Keratinocyte (primary cell): ENCODE measurements at regions not wholly inside any gene's neighbourhood (a gene's known extent, or its start where the extent isn't known, plus 50 kb on each side); places are given as distances from the start of the nearest gene placed in this dataset.

Experiments used
- DNase-seq: peaks from one replicate; pipeline ENCODE4 v3.0.0-alpha.2; 2011; ENCODE audit warnings: low read depth, missing footprints, low spot score
- FAIRE-seq: peaks from 2 replicates; lab custom pipeline; 2011; peaks lifted over from hg19 to GRCh38; lab: Jason Lieb, UNC
- H2AFZ ChIP-seq: 2 replicates; pipeline ENCODE4 v1.6.0; 2012; ENCODE audit warnings: low read length, control low read depth, inconsistent platforms; ENCODE audit not compliant: control insufficient read depth
- H3K27ac ChIP-seq: 2 replicates; pipeline ENCODE4 v1.5.1; 2011; ENCODE audit warnings: low read length; ENCODE audit not compliant: control insufficient read depth, insufficient read depth
- H3K27me3 ChIP-seq: 3 replicates; pipeline ENCODE4 v1.6.0; 2011; ENCODE audit warnings: low read length; ENCODE audit not compliant: control insufficient read depth, insufficient read depth; ENCODE audit errors: extremely low read depth
- H3K36me3 ChIP-seq, 2 experiments: 2 replicates in 1 of 2; 3 replicates in 1 of 2; pipeline ENCODE4 v1.5.1; 2011; ENCODE audit warnings: low read length in 2 of 2, mild to moderate bottlenecking in 1 of 2; ENCODE audit not compliant: control insufficient read depth in 2 of 2, insufficient read depth in 2 of 2; ENCODE audit errors: extremely low read depth in 1 of 2
- H3K4me1 ChIP-seq: 3 replicates; pipeline ENCODE4 v1.5.1; 2011; ENCODE audit warnings: low read length; ENCODE audit not compliant: control insufficient read depth, insufficient read depth; ENCODE audit errors: extremely low read depth
- H3K4me2 ChIP-seq: 3 replicates; pipeline ENCODE4 v1.6.0; 2011; ENCODE audit warnings: low read depth, low read length; ENCODE audit not compliant: control insufficient read depth, insufficient read depth; ENCODE audit errors: extremely low read depth
- H3K4me3 ChIP-seq, 3 experiments: fragments of 200-600 bp in 1 of 3; sonication (generic) in 1 of 3; 2 replicates in 2 of 3; 3 replicates in 1 of 3; pipeline ENCODE4 v1.5.1; 2011 to 2016; ENCODE audit warnings: low read length in 3 of 3, mild to moderate bottlenecking in 3 of 3, control low read depth in 2 of 3, inconsistent platforms in 1 of 3, low read depth in 1 of 3, mixed read lengths in 1 of 3, mixed run types in 1 of 3, moderate library complexity in 1 of 3; ENCODE audit not compliant: control insufficient read depth in 2 of 3, insufficient read depth in 2 of 3; ENCODE audit errors: extremely low read depth in 1 of 3
- H3K79me2 ChIP-seq: 2 replicates; pipeline ENCODE4 v1.6.0; 2012; ENCODE audit warnings: low read length; ENCODE audit not compliant: control insufficient read depth, insufficient read depth
- H3K9ac ChIP-seq: 3 replicates; pipeline ENCODE4 v1.6.0; 2011; ENCODE audit warnings: low read length; ENCODE audit not compliant: control insufficient read depth, insufficient read depth; ENCODE audit errors: extremely low read depth
- H3K9me1 ChIP-seq: 3 replicates; pipeline ENCODE4 v1.6.0; 2011; ENCODE audit warnings: low read length; ENCODE audit not compliant: control insufficient read depth, insufficient read depth; ENCODE audit errors: extremely low read depth
- H3K9me3 ChIP-seq: 2 replicates; pipeline ENCODE4 v1.5.1; 2012; ENCODE audit warnings: low read depth, low read length; ENCODE audit not compliant: control insufficient read depth
- H4K20me1 ChIP-seq: 3 replicates; pipeline ENCODE4 v1.6.0; 2011; ENCODE audit warnings: low read length; ENCODE audit not compliant: control insufficient read depth, insufficient read depth; ENCODE audit errors: extremely low read depth
- CTCF ChIP-seq, 3 experiments: IDR thresholded peaks in 1 of 3; conservative IDR thresholded peaks in 1 of 3; optimal IDR thresholded peaks in 1 of 3; 2 replicates in 2 of 3; 3 replicates in 1 of 3; pipeline versions ENCODE3 to v1.5.1; 2011; ENCODE audit warnings: low read length in 3 of 3, mild to moderate bottlenecking in 3 of 3, moderate library complexity in 2 of 3, control low read depth in 1 of 3, inconsistent platforms in 1 of 3; ENCODE audit not compliant: insufficient read depth in 2 of 3; ENCODE audit errors: extremely low read depth in 1 of 3
- EZH2 ChIP-seq: IDR thresholded peaks from one replicate; pipeline ENCODE4 v1.6.1; 2012; ENCODE audit warnings: inconsistent platforms, mild to moderate bottlenecking, low read length, moderate library complexity
- dilution Hi-C: fragments of 300-500 bp; cut with MboI; formaldehyde crosslinking; loops from one replicate; pipeline ENCODE4 v1.7.0; 2020; ENCODE audit warnings: low sequenced_read_pairs; ENCODE audit not compliant: extremely low pct_ligation_motif_present

GRCh38 chr18:73979742-73980141, 167.9 kb downstream of the FBXO15 start:
- no peaks in the 10 kb centered on the region for H3K27me3 ChIP-seq
- no peaks in the 10 kb centered on the region for H4K20me1 ChIP-seq
- H3K9ac ChIP-seq, result no peak overlapping the region
- no peaks in the 10 kb centered on the region for H3K9me3 ChIP-seq
- no peaks in the 10 kb centered on the region for H3K9me1 ChIP-seq
- FAIRE-seq (no peak), DNase-seq (no peak)
- H3K36me3 ChIP-seq, result no peaks in the 10 kb centered on the region
- no peak overlapping the region for H3K4me2 ChIP-seq
- dilution Hi-C loops, result no loop called here
- no peaks in the 10 kb centered on the region for H3K79me2 ChIP-seq
- no peak overlapping the region for H2AFZ ChIP-seq
- H3K4me1 ChIP-seq, result no peaks in the 10 kb centered on the region
- no peak overlapping the region for H3K27ac ChIP-seq
- TF ChIP-seq CTCF (optimal IDR thresholded peaks at IDR 0.05 in 1 of 3, IDR thresholded peaks at IDR 0.05 in 1 of 3, conservative IDR thresholded peaks at IDR 0.05 in 1 of 3; ENCODE audit: extremely low read depth in 1 of 3, insufficient read depth in 2 of 3, low read length in 3 of 3) (no peak), EZH2 (no peak)
- no peak overlapping the region for H3K4me3 ChIP-seq

- dilution Hi-C loops, result no loop called here
- no peaks in the 10 kb centered on the region for H3K79me2 ChIP-seq
- H3K9me1 ChIP-seq, result no peaks in the 10 kb centered on the region
- no peaks in the 10 kb centered on the region for H3K9me3 ChIP-seq
- no peak overlapping the region for H3K27ac ChIP-seq
- TF ChIP-seq CTCF (optimal IDR thresholded peaks at IDR 0.05 in 1 of 3, IDR thresholded peaks at IDR 0.05 in 1 of 3, conservative IDR thresholded peaks at IDR 0.05 in 1 of 3; ENCODE audit: extremely low read depth in 1 of 3, insufficient read depth in 2 of 3, low read length in 3 of 3), result no peak
- TF ChIP-seq EZH2, result no peak
- no peaks in the 10 kb centered on the region for H3K36me3 ChIP-seq
- no peaks in the 10 kb centered on the region for H3K4me1 ChIP-seq
- no peak overlapping the region for H3K4me3 ChIP-seq
- no peak overlapping the region for H3K4me2 ChIP-seq
- DNase-seq (no peak), FAIRE-seq (no peak)
- H2AFZ ChIP-seq, result no peak overlapping the region
- H3K27me3 ChIP-seq, result no peaks in the 10 kb centered on the region
- no peaks in the 10 kb centered on the region for H4K20me1 ChIP-seq
- no peak overlapping the region for H3K9ac ChIP-seq
Observed at GRCh38 chr18:73976433-73976832, 171.2 kb downstream of the FBXO15 start.
